GM12878 (cell line): ENCODE measurements at regions not wholly inside any gene's neighbourhood (a gene's known extent, or its start where the extent isn't known, plus 50 kb on each side); places are given as distances from the start of the nearest gene placed in this dataset.
"Not testable (repeated sequence)": the region's sequence is repeated elsewhere in the genome, so short reads cannot be mapped to it uniquely, and the experiment has no call there.

Experiments
- ATAC-seq: fragments of 200-7000 bp; cut with Tn5 transposase; 3 replicates; pipeline ENCODE4 v1.9.1; 2020; ENCODE audit warnings: mild to moderate bottlenecking, moderate library complexity
- BruUV-seq: library from RNA; stranded (reverse); fragments of 400-500 nt; replicated peaks from 2 replicates; lab custom pipeline; 2021; lab: Mats Ljungman, UMichigan
- CTCF ChIA-PET: fragments of 300-600 bp; sonication (Branson Sonifier 250); formaldehyde crosslinking; extraction: SDS; loops from one replicate; lab custom pipeline; 2021; ENCODE audit warnings: inconsistent platforms; lab: Yijun Ruan, JAX
- POLR2A ChIA-PET: fragments of 350-600 bp; formaldehyde crosslinking; extraction: SDS; loops from one replicate; lab custom pipeline; 2021; ENCODE audit warnings: inconsistent platforms; lab: Charles Lee
- RAD21 ChIA-PET: fragments of 300-600 bp; sonication (Branson Sonifier 250); formaldehyde crosslinking; loops from one replicate; lab custom pipeline; 2023; ENCODE audit warnings: antibody characterized with exemption; ENCODE audit not compliant: unreplicated experiment; lab: Charles Lee
- SMC1A ChIA-PET: fragments of 300-600 bp; sonication (Branson Sonifier 250); formaldehyde crosslinking; loops from one replicate; lab custom pipeline; 2023; ENCODE audit not compliant: unreplicated experiment, uncharacterized antibody; lab: Charles Lee
- DNase-seq: peaks from one replicate; pipeline ENCODE4 v3.0.0-alpha.2; 2011; ENCODE audit warnings: low read depth, low spot score
- FAIRE-seq: peaks from 3 replicates; lab custom pipeline; 2011; peaks lifted over from hg19 to GRCh38; lab: Jason Lieb, UNC
- H2AFZ ChIP-seq: 2 replicates; pipeline ENCODE4 v1.6.0; 2011; ENCODE audit warnings: low read depth, low read length, control low read depth; ENCODE audit not compliant: control insufficient read depth
- H3K27ac ChIP-seq: 2 replicates; pipeline ENCODE4 v1.5.1; 2011; ENCODE audit warnings: control low read depth; ENCODE audit not compliant: control insufficient read depth, insufficient read depth
- H3K27me3 ChIP-seq, 2 experiments: replicated peaks in 1 of 2; 2 replicates each; pipeline versions ENCODE4 v1.6.0 to v1.6.1; 2011; ENCODE audit warnings: low read length in 1 of 2; ENCODE audit not compliant: control insufficient read depth in 2 of 2, insufficient read depth in 2 of 2
- H3K36me3 ChIP-seq, 2 experiments: 2 replicates each; pipeline ENCODE4 v1.5.1; 2011; ENCODE audit warnings: low read length in 1 of 2; ENCODE audit not compliant: control insufficient read depth in 2 of 2, insufficient read depth in 2 of 2
- H3K4me1 ChIP-seq: 2 replicates; pipeline ENCODE4 v1.6.1; 2011; ENCODE audit warnings: mild to moderate bottlenecking, low read length, moderate library complexity, mixed read lengths; ENCODE audit not compliant: control insufficient read depth, insufficient read depth
- H3K4me2 ChIP-seq: 2 replicates; pipeline ENCODE4 v1.6.0; 2011; ENCODE audit warnings: control low read depth; ENCODE audit not compliant: control insufficient read depth, insufficient read depth
- H3K4me3 ChIP-seq: fragments of 200-600 bp; sonication (generic); 2 replicates; pipeline ENCODE4 v1.5.1; 2016
- H3K79me2 ChIP-seq: 2 replicates; pipeline ENCODE4 v1.6.0; 2011; ENCODE audit warnings: low read length; ENCODE audit not compliant: control insufficient read depth, insufficient read depth
- H3K9ac ChIP-seq: 2 replicates; pipeline ENCODE4 v1.8.0; 2011; ENCODE audit warnings: low read length, control low read depth, mixed read lengths; ENCODE audit not compliant: control insufficient read depth, insufficient read depth
- H3K9me3 ChIP-seq: replicated peaks from 3 replicates; pipeline ENCODE4 v1.5.1; 2011; ENCODE audit warnings: mild to moderate bottlenecking, low read length; ENCODE audit not compliant: control insufficient read depth, insufficient read depth
- H4K20me1 ChIP-seq: 2 replicates; pipeline ENCODE4 v1.6.0; 2011; ENCODE audit not compliant: control insufficient read depth, insufficient read depth
- WGBS: methylation state at CpG from one replicate; pipeline ENCODE4 v1.1.6; 2016; ENCODE audit warnings: low lambda C conversion rate; ENCODE audit not compliant: insufficient replicate concordance, insufficient coverage; ENCODE audit errors: missing lambda C conversion rate; 5-methylcytosine and 5-hydroxymethylcytosine counted together
- in situ Hi-C: fragments of 300-500 bp; cut with MboI; formaldehyde crosslinking; loops from 9 replicates; pipeline ENCODE4 v1.14.3; 2018; ENCODE audit warnings: mixed read lengths
- intact Hi-C: fragments of 100-400 bp; cut with micrococcal nuclease; formaldehyde crosslinking; loops from one replicate; pipeline ENCODE4 v1.14.2; 2022; ENCODE audit not compliant: unreplicated experiment

DNA sequence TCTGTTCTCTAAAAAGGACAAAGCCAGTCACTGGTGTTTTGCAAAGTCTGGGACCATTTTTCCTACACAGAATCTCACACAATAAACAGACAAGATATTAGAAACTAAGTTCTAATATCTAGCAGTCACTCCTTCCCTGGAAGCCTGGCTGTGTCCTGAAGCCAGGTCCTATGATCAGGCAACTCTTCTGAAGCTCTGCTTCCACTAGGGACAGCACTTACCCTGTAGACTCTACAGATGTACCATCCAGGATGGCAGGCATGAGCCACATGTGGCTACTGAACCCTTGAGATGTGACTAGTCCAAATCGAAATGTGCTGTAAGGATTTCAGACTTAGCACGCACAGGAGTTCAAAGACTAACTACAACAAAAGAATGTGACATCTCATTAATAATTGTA lies 130.1 kb upstream of the NBPF26 start:
- CTCF ChIA-PET, H2AFZ ChIP-seq, H3K79me2 ChIP-seq, RAD21 ChIA-PET, H3K4me3 ChIP-seq, H4K20me1 ChIP-seq, H3K27me3 ChIP-seq, BruUV-seq, SMC1A ChIA-PET, H3K9ac ChIP-seq, H3K36me3 ChIP-seq, H3K4me1 ChIP-seq, FAIRE-seq, in situ Hi-C loops, H3K4me2 ChIP-seq, intact Hi-C loops, DNase-seq, H3K9me3 ChIP-seq, H3K27ac ChIP-seq, POLR2A ChIA-PET, ATAC-seq: not testable (repeated sequence)
- WGBS = no CpG with 5 or more reads among the region's 2 CpGs

DNA sequence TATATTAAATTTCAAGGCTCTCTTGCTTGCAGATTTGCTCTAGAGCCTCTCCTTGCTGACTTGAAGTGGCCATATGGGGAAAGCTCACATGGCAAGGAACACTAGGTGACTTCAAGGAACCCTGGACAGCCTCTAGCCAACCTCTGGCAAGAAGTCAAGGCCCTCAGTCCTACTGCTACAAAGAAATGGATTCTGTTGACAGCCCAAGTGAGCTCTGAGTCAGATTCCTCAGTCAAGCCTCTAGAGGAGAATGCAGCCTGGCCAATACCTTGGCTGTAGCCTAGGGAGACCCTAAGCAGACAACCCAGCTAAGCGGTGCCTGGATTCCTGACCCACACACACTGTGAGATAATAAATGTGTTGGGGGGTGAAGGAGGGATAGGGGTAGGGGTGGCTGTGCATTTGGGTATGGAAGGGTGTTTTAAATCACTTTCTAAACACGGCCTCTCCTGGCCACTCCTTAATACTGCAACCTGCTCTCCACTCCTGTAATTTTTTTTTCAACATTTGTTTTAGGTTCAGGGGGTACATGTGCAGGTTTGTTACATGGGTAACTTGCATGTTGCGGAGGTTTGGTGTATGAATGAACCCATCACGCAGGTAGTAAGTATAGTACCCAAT lies 125.3 kb upstream of the NBPF26 start:
- BruUV-seq, DNase-seq, H3K4me1 ChIP-seq, FAIRE-seq, H3K9me3 ChIP-seq, H3K27ac ChIP-seq, in situ Hi-C loops, CTCF ChIA-PET, H3K4me2 ChIP-seq, H3K27me3 ChIP-seq, H3K9ac ChIP-seq, H3K79me2 ChIP-seq, intact Hi-C loops, POLR2A ChIA-PET, SMC1A ChIA-PET, RAD21 ChIA-PET, H2AFZ ChIP-seq, H3K4me3 ChIP-seq, H4K20me1 ChIP-seq, H3K36me3 ChIP-seq: not testable (repeated sequence)
- WGBS = no CpG with 5 or more reads among the region's 4 CpGs
- peak; percentile 61 for ATAC-seq

DNA sequence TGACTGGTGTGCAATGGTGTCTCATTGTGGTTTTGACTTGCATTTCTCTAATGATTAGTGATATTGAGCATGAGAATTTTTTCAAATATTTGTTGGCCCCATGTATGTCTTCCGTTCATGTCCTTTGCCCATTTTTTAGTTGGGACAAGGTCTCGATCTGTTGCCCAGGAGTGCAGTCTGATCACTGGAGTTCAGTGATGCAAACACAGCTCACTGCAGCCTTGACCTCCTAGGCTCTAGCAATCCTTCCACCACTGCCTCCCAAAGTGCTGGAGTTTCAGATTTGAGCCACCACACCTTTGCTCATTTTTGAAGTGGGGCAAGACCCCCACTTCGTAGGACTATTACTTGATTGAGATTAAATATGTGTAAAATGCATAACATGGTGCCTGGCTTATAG lies 124.2 kb upstream of the NBPF26 start:
- H3K79me2 ChIP-seq, H3K36me3 ChIP-seq, POLR2A ChIA-PET, H3K9ac ChIP-seq, BruUV-seq, H3K9me3 ChIP-seq, SMC1A ChIA-PET, in situ Hi-C loops, RAD21 ChIA-PET, FAIRE-seq, ATAC-seq, H3K27ac ChIP-seq, H3K27me3 ChIP-seq, DNase-seq, intact Hi-C loops, H3K4me3 ChIP-seq, CTCF ChIA-PET, H2AFZ ChIP-seq, H4K20me1 ChIP-seq, H3K4me2 ChIP-seq, H3K4me1 ChIP-seq: not testable (repeated sequence)
- WGBS = no CpG with 5 or more reads among the region's 3 CpGs

DNA sequence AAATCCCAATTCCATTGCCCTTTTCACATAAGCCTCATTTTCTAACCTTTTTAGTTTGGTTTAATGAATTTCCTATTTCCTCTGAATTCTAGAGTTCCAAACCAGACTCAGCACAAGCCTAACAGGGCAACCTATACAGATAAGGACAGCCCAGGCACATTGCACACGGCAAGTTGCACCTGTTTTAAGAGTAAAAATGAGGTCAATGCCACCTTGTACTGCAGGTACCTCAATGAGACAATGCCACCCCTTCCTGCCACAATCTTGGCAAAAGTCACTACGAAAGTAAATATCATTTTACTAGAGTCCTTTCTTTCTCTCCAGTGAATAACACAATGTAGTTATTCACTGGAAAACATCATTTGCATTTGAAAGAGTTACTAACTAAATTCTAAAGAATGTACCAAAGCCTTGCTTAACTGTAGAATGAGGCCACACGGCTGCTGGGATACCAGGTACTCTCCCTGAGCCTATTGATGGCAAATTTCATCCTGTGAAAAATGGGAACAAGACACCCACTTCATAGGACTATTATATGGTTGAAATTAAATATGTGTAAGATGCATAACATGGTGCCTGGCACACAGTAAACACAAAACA lies 123.2 kb upstream of the NBPF26 start:
- H3K27ac ChIP-seq, BruUV-seq, H3K36me3 ChIP-seq, in situ Hi-C loops, DNase-seq, H3K27me3 ChIP-seq, RAD21 ChIA-PET, FAIRE-seq, H4K20me1 ChIP-seq, SMC1A ChIA-PET, POLR2A ChIA-PET, ATAC-seq, H2AFZ ChIP-seq, H3K9ac ChIP-seq, H3K9me3 ChIP-seq, CTCF ChIA-PET, intact Hi-C loops, H3K79me2 ChIP-seq, H3K4me3 ChIP-seq, H3K4me1 ChIP-seq, H3K4me2 ChIP-seq: not testable (repeated sequence)
- no CpG with 5 or more reads among the region's 3 CpGs for WGBS
